Renal cortex interstitium (tissue), 11 donors: ENCODE measurements at regions not wholly inside any gene's neighbourhood (a gene's known extent, or its start where the extent isn't known, plus 50 kb on each side); places are given as distances from the start of the nearest gene placed in this dataset.

ENCODE experiments used
- DNase-seq, 11 donors: peaks; one replicate each; pipeline ENCODE4 v3.0.0-alpha.2; 2013; ENCODE audit warnings: low read depth in 9 of 11, low spot score in 4 of 11; ENCODE audit errors: extremely low read depth in 1 of 11

GRCh38 chr2:207254591-207255464, 89.1 kb upstream of the KLF7 start:
- no peak for DNase-seq

- DNase-seq, result no peak
These were observed 90.1 kb upstream of the KLF7 start for GRCh38 chr2:207255565-207256470.

- DNase-seq, result no peak
These were observed 90.9 kb upstream of the KLF7 start for GRCh38 chr2:207256476-207257207.

- no peak for DNase-seq
These were observed 91.8 kb upstream of the KLF7 start for GRCh38 chr2:207257251-207258250.

GRCh38 chr2:207258263-207258991, 92.7 kb upstream of the KLF7 start:
- no peak for DNase-seq

GRCh38 chr2:207260021-207260420, 94.3 kb upstream of the KLF7 start:
- DNase-seq, result no peak

- DNase-seq, result no peak
These were observed 95.2 kb upstream of the KLF7 start for GRCh38 chr2:207260947-207261346.

- DNase-seq, result no peak
These were observed 98.6 kb upstream of the KLF7 start for GRCh38 chr2:207264310-207264709.

GRCh38 chr2:207265332-207265731, 99.6 kb upstream of the KLF7 start:
- no peak for DNase-seq

GRCh38 chr2:207265869-207266268, 100.1 kb upstream of the KLF7 start:
- no peak for DNase-seq

GRCh38 chr2:207266648-207267047, 100.9 kb upstream of the KLF7 start:
- no peak for DNase-seq

GRCh38 chr2:207269038-207269437, 103.3 kb upstream of the KLF7 start:
- DNase-seq, result no peak

- no peak for DNase-seq
These were observed 108.9 kb upstream of the KLF7 start for GRCh38 chr2:207274530-207275189.

GRCh38 chr2:207275779-207276178, 110.0 kb upstream of the KLF7 start:
- no peak for DNase-seq

- DNase-seq, result no peak
These were observed 110.5 kb upstream of the KLF7 start for GRCh38 chr2:207276248-207276647.

- no peak for DNase-seq
These were observed 111.1 kb upstream of the KLF7 start for GRCh38 chr2:207276858-207277257.

- no peak for DNase-seq
These were observed 113.8 kb upstream of the KLF7 start for GRCh38 chr2:207279520-207279919.
